Fibroblast of lung (primary cell): ENCODE measurements at regions not wholly inside any gene's neighbourhood (a gene's known extent, or its start where the extent isn't known, plus 50 kb on each side); places are given as distances from the start of the nearest gene placed in this dataset.

Source experiments
- CTCF ChIP-seq, 2 donors: IDR thresholded peaks in 1 of 2; conservative IDR thresholded peaks in 1 of 2; 1 replicate in 1 of 2; 2 replicates in 1 of 2; pipeline ENCODE4 v1.5.1; 2011 to 2012; ENCODE audit warnings: low read length in 2 of 2, control low read depth in 1 of 2, inconsistent platforms in 1 of 2, low read depth in 1 of 2, mild to moderate bottlenecking in 1 of 2
- EZH2 ChIP-seq: IDR thresholded peaks from 2 replicates; pipeline ENCODE4 v1.5.1; 2012; ENCODE audit warnings: low read length, control low read depth, mild to moderate bottlenecking; ENCODE audit errors: missing control alignments

DNA sequence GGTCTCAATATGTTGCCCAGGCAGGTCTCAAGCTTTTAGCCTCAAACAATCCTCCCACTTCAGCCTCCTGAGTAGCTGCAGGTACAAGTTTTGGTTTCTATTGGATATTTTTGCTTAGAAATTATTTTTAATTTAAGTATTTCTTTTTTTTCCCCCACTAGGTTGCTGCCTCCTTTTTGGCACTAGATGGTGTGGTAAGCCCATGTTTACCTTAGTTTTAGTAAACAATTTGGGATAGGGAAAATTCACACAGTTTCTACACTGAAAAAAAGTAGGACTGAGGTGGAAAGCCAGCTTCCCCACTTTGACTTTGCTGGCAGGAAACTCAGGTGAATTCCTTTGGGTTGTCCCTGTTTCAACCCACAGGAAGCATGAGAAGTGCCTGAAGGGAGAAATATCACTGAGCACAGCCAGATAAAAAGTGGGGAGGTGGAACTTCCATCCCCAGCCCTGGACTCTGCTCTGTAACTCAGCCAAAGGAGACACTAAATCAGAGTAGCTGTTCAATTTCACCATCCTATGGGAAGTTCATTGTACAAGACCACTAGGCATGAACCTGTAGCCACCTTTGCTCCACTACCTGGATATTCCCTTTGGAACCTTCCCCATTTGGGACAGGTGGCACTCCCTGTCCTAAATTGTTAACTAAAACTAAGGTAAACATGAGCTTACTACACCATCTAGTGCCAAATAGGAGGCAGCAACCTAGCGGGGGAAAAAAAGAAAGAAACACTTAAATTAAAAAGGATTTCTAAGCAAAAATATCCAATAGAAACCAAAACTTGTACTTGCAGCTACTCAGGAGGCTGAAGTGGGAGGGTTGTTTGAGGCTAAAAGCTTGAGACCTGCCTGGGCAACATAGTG is 154.4 kb upstream of the FAT3 start:
- TF ChIP-seq CTCF (conservative IDR thresholded peaks at IDR 0.05 in 1 of 2, IDR thresholded peaks at IDR 0.05 in 1 of 2; ENCODE audit: low read depth in 1 of 2, low read length in 2 of 2) (peak; percentile 2 to 20), EZH2 (no peak)
